ENCODE measurements at regions not wholly inside any gene's neighbourhood (a gene's known extent, or its start where the extent isn't known, plus 50 kb on each side); places are given as distances from the start of the nearest gene placed in this dataset.

DNA sequence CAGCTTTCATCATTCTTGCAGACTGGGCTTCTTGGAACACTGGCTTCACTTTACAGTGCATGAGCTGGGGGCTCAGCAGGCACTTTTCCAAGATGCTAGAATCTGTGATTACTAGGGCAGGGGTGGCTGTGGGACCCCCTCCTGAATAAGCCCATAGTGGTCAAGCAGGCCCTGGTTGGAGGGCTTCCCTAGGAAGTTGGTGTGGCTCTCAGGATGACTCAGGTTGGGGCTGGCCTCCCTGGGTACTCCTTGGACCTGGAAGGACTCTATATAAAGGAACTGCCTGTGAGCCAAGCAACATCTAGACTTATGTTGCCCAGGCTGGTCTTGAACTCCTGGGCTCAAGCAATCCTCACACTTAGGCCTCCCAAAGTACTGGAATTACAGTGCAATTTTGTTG lies 88.3 kb upstream of the HELT start:
- TF ChIP-seq POLR2A (IDR thresholded peaks at IDR 0.05; ENCODE audit: low read length) (no peak), GATA1 (IDR thresholded peaks at IDR 0.05; ENCODE audit: low read depth, low read length) (no peak)

All from erythroblast (primary cell).